Endodermal cell (in vitro differentiated cells): ENCODE measurements at regions not wholly inside any gene's neighbourhood (a gene's known extent, or its start where the extent isn't known, plus 50 kb on each side); places are given as distances from the start of the nearest gene placed in this dataset.

Experiments
- DNase-seq: peaks from one replicate; pipeline ENCODE4 v3.0.0-alpha.2; 2017
- H3K27ac ChIP-seq: 2 replicates; pipeline ENCODE4 v1.5.1; 2013; ENCODE audit warnings: mild to moderate bottlenecking, low read depth, low read length, moderate library complexity
- H3K27me3 ChIP-seq: 2 replicates; pipeline ENCODE4 v1.6.1; 2013; ENCODE audit warnings: mild to moderate bottlenecking, low read length, moderate library complexity; ENCODE audit not compliant: insufficient read depth, control insufficient read depth, poor library complexity, severe bottlenecking
- H3K36me3 ChIP-seq: 2 replicates; pipeline ENCODE4 v1.7.0; 2013; ENCODE audit warnings: mild to moderate bottlenecking, low read length, moderate library complexity; ENCODE audit not compliant: control insufficient read depth, insufficient read depth
- H3K4me1 ChIP-seq: one replicate; pipeline ENCODE4 v1.7.0; 2013; ENCODE audit warnings: low read length; ENCODE audit not compliant: control insufficient read depth, insufficient read depth
- H3K4me3 ChIP-seq: 2 replicates; pipeline ENCODE4 v1.5.1; 2013; ENCODE audit warnings: mild to moderate bottlenecking, low read length, moderate library complexity
- H3K9ac ChIP-seq: 2 replicates; pipeline ENCODE4 v1.6.1; 2013; ENCODE audit warnings: mild to moderate bottlenecking, low read length, moderate library complexity; ENCODE audit not compliant: poor library complexity, severe bottlenecking; ENCODE audit errors: extremely low read depth
- H3K9me3 ChIP-seq: 2 replicates; pipeline ENCODE4 v1.6.1; 2013; ENCODE audit warnings: mild to moderate bottlenecking, low read length, moderate library complexity; ENCODE audit not compliant: control insufficient read depth
- H3K27ac Mint-ChIP-seq: 2 replicates; pipeline ENCODE4 v1.8.0; 2020; ENCODE audit warnings: mixed read lengths
- H3K27me3 Mint-ChIP-seq: 2 replicates; pipeline ENCODE4 v1.8.0; 2021; ENCODE audit warnings: mild to moderate bottlenecking, mixed read lengths; ENCODE audit not compliant: insufficient read depth
- H3K36me3 Mint-ChIP-seq: 2 replicates; pipeline ENCODE4 v1.8.0; 2020; ENCODE audit warnings: low read depth, mixed read lengths
- H3K4me1 Mint-ChIP-seq: 2 replicates; pipeline ENCODE4 v1.8.0; 2020; ENCODE audit warnings: mixed read lengths
- H3K4me3 Mint-ChIP-seq: 2 replicates; pipeline ENCODE4 v1.8.0; 2020; ENCODE audit warnings: mild to moderate bottlenecking, moderate library complexity, mixed read lengths
- H3K9me3 Mint-ChIP-seq: 2 replicates; pipeline ENCODE4 v1.8.0; 2020; ENCODE audit warnings: mild to moderate bottlenecking, mixed read lengths
- CTCF ChIP-seq: fragments of 200-600 bp; sonication (generic); conservative IDR thresholded peaks from 2 replicates; pipeline ENCODE4 v1.5.0; 2021; ENCODE audit warnings: antibody characterized with exemption, mild to moderate bottlenecking
- WGBS, 2 experiments: methylation state at CpG; one replicate each; pipeline versions ENCODE4 v1.1.5 to v1.1.7; 2013; ENCODE audit warnings: missing lambda C conversion rate in 2 of 2, mixed read lengths in 1 of 2; ENCODE audit not compliant: insufficient coverage in 1 of 2, insufficient read length in 1 of 2; 5-methylcytosine and 5-hydroxymethylcytosine counted together

GRCh38 chr1:2967881-2968280 is 53.4 kb upstream of the ACTRT2 start:
- H3K4me1 Mint-ChIP-seq, result no peaks in the 10 kb centered on the region
- no peak overlapping the region for H3K9ac ChIP-seq

DNA sequence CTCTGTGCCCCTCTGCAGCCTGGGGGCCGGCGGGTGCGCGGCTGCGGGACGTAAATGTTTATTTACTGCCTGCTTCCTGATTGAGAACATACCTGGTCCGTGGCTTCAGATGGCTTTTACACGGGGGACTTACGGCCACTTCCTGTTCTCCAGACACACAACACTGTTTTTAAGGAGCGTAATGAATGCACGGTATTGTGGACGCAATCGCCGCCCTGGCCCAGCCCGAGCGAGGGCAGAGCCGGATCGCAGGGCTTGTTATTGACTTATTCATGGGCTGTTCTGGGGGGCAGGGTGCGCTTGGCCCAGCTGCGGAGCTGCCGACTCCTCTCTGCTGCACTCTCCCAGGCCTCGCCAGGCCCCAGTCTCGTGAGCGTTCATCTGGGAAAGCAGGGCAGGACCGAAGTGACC is 52.8 kb upstream of the ACTRT2 start:
- Mint-ChIP-seq H3K9me3 (peaks cover 56% of the 10 kb centered on the region), H3K27ac (no peak overlapping the region), H3K36me3 (peaks cover 5% of the 10 kb centered on the region), H3K27me3 (no peaks in the 10 kb centered on the region), H3K4me3 (no peak overlapping the region), H3K4me1 (no peaks in the 10 kb centered on the region)
- no peak for DNase-seq
- no peak for TF ChIP-seq CTCF
- no peaks in the 10 kb centered on the region for H3K27me3 ChIP-seq
- H3K36me3 ChIP-seq, result no peaks in the 10 kb centered on the region
- no peak overlapping the region for H3K4me3 ChIP-seq
- no peaks in the 10 kb centered on the region for H3K4me1 ChIP-seq
- H3K9me3 ChIP-seq, result peaks cover 27% of the 10 kb centered on the region
- 90 to 93% methylated on average over 16 to 25 of the region's 25 CpGs for WGBS, 2 experiments
- H3K9ac ChIP-seq, result no peak overlapping the region
- no peak overlapping the region for H3K27ac ChIP-seq

More at GRCh38 chr1:2967881-2968280, 53.4 kb upstream of the ACTRT2 start:
- no peak overlapping the region for H3K4me3 ChIP-seq
- H3K9me3 ChIP-seq, result peaks cover 33% of the 10 kb centered on the region
- H3K27me3 Mint-ChIP-seq, result no peaks in the 10 kb centered on the region
- 86 to 87% methylated on average over 10 of the region's 10 CpGs for WGBS, 2 experiments
- H3K4me3 Mint-ChIP-seq, result no peak overlapping the region
- H3K27me3 ChIP-seq, result no peaks in the 10 kb centered on the region
- H3K36me3 ChIP-seq, result no peaks in the 10 kb centered on the region
- no peak for TF ChIP-seq CTCF
- DNase-seq, result no peak
- H3K9me3 Mint-ChIP-seq, result peaks cover 50% of the 10 kb centered on the region
- H3K27ac ChIP-seq, result no peak overlapping the region
- peaks cover 5% of the 10 kb centered on the region for H3K36me3 Mint-ChIP-seq
- H3K27ac Mint-ChIP-seq, result no peak overlapping the region
- H3K4me1 ChIP-seq, result no peaks in the 10 kb centered on the region

GRCh38 chr1:2969011-2969844 is 52.0 kb upstream of the ACTRT2 start:
- Mint-ChIP-seq H3K4me3 (no peak overlapping the region), H3K36me3 (peaks cover 5% of the 10 kb centered on the region), H3K4me1 (no peaks in the 10 kb centered on the region), H3K27ac (no peak overlapping the region), H3K27me3 (no peaks in the 10 kb centered on the region), H3K9me3 (peaks cover 62% of the 10 kb centered on the region)
- 88 to 92% methylated on average over 8 to 16 of the region's 16 CpGs for WGBS, 2 experiments
- H3K4me3 ChIP-seq, result no peak overlapping the region
- no peaks in the 10 kb centered on the region for H3K4me1 ChIP-seq
- DNase-seq, result no peak
- no peaks in the 10 kb centered on the region for H3K27me3 ChIP-seq
- no peak overlapping the region for H3K27ac ChIP-seq
- peaks cover 19% of the 10 kb centered on the region for H3K9me3 ChIP-seq
- no peak for TF ChIP-seq CTCF
- no peak overlapping the region for H3K9ac ChIP-seq
- H3K36me3 ChIP-seq, result no peaks in the 10 kb centered on the region
